Caco-2 (cell line): ENCODE measurements at regions not wholly inside any gene's neighbourhood (a gene's known extent, or its start where the extent isn't known, plus 50 kb on each side); places are given as distances from the start of the nearest gene placed in this dataset.
"Not testable (repeated sequence)": the region's sequence is repeated elsewhere in the genome, so short reads cannot be mapped to it uniquely, and the experiment has no call there.

Experiments
- BruUV-seq: library from RNA; stranded (reverse); fragments of 400-500 nt; replicated peaks from 2 replicates; lab custom pipeline; 2021; lab: Mats Ljungman, UMichigan
- CTCF ChIA-PET: fragments of 300-600 bp; sonication (Branson Sonifier 250); formaldehyde crosslinking; loops from one replicate; lab custom pipeline; 2022; ENCODE audit warnings: antibody characterized with exemption; lab: Charles Lee
- POLR2A ChIA-PET: fragments of 300-600 bp; sonication (Branson Sonifier 250); formaldehyde crosslinking; loops from one replicate; lab custom pipeline; 2022; ENCODE audit warnings: antibody characterized with exemption; lab: Charles Lee
- DNase-seq, 2 experiments: peaks; one replicate each; pipeline versions ENCODE4 v3.0.0 to v3.0.0-alpha.2; 2020 to 2022
- H3K27me3 ChIP-seq: replicated peaks from 2 replicates; pipeline ENCODE4 v1.6.0; 2011; ENCODE audit warnings: low read length; ENCODE audit not compliant: control insufficient read depth, insufficient read depth
- H3K36me3 ChIP-seq: 2 replicates; pipeline ENCODE4 v1.5.1; 2011; ENCODE audit warnings: low read length; ENCODE audit not compliant: control insufficient read depth, insufficient read depth
- H3K4me1 ChIP-seq: fragments of 250-450 bp; sonication (Bioruptor Pico); 2 replicates; pipeline ENCODE4 v1.5.1; 2020; ENCODE audit warnings: mild to moderate bottlenecking
- H3K4me3 ChIP-seq: 2 replicates; pipeline ENCODE4 v1.5.1; 2011; ENCODE audit warnings: low read depth, mild to moderate bottlenecking, control low read depth, low read length
- H3K9me3 ChIP-seq: fragments of 250-450 bp; sonication (Bioruptor Pico); 2 replicates; pipeline ENCODE4 v1.5.1; 2020; ENCODE audit warnings: mild to moderate bottlenecking, moderate library complexity
- H3K27ac Mint-ChIP-seq: one replicate; pipeline ENCODE4 v1.8.0; 2022; ENCODE audit warnings: mixed read lengths; ENCODE audit not compliant: unreplicated experiment
- H3K27me3 Mint-ChIP-seq: one replicate; pipeline ENCODE4 v1.8.0; 2022; ENCODE audit warnings: mixed read lengths; ENCODE audit not compliant: insufficient read depth, unreplicated experiment
- H3K36me3 Mint-ChIP-seq: one replicate; pipeline ENCODE4 v1.8.0; 2022; ENCODE audit warnings: mild to moderate bottlenecking, mixed read lengths; ENCODE audit not compliant: insufficient read depth, unreplicated experiment
- H3K4me1 Mint-ChIP-seq: one replicate; pipeline ENCODE4 v1.8.0; 2022; ENCODE audit warnings: low read depth, mixed read lengths; ENCODE audit not compliant: unreplicated experiment
- H3K4me3 Mint-ChIP-seq: one replicate; pipeline ENCODE4 v1.8.0; 2022; ENCODE audit warnings: mild to moderate bottlenecking, moderate library complexity, mixed read lengths; ENCODE audit not compliant: unreplicated experiment
- H3K9me3 Mint-ChIP-seq: one replicate; pipeline ENCODE4 v1.8.0; 2022; ENCODE audit warnings: mixed read lengths; ENCODE audit not compliant: unreplicated experiment
- CTCF ChIP-seq, 2 experiments: fragments of 200-600 bp in 1 of 2; IDR thresholded peaks; 1 replicate in 1 of 2; 2 replicates in 1 of 2; pipeline versions ENCODE4 v1.5.1 to v1.8.0; 2011 to 2022; ENCODE audit warnings: antibody characterized with exemption in 1 of 2, control low read depth in 1 of 2, inconsistent platforms in 1 of 2, low read depth in 1 of 2, low read length in 1 of 2, mild to moderate bottlenecking in 1 of 2, moderate library complexity in 1 of 2; ENCODE audit not compliant: insufficient read depth in 1 of 2, severe bottlenecking in 1 of 2, unreplicated experiment in 1 of 2
- intact Hi-C: fragments of 100-400 bp; cut with micrococcal nuclease; formaldehyde crosslinking; loops from one replicate; pipeline ENCODE4 v1.10.0; 2022; ENCODE audit not compliant: unreplicated experiment

GRCh38 chr4:135411251-135411650 lies 1209.7 kb upstream of the PABPC4L start:
- Mint-ChIP-seq H3K4me1 (no peaks in the 10 kb centered on the region), H3K9me3 (no peaks in the 10 kb centered on the region), H3K27ac (no peak overlapping the region), H3K4me3 (no peak overlapping the region), H3K36me3 (no peaks in the 10 kb centered on the region), H3K27me3 (no peaks in the 10 kb centered on the region)
- CTCF ChIA-PET = no interaction called here
- DNase-seq = no peak
- POLR2A ChIA-PET = no interaction called here
- intact Hi-C loops = no loop called here
- Histone ChIP-seq H3K27me3 (no peaks in the 10 kb centered on the region), H3K4me1 (no peaks in the 10 kb centered on the region), H3K36me3 (no peaks in the 10 kb centered on the region), H3K9me3 (no peaks in the 10 kb centered on the region), H3K4me3 (no peak overlapping the region)
- no peak for TF ChIP-seq CTCF (IDR thresholded peaks at IDR 0.05; ENCODE audit: insufficient read depth in 1 of 2, low read depth in 1 of 2, low read length in 1 of 2, severe bottlenecking in 1 of 2, unreplicated experiment in 1 of 2)
- no TSS peak for BruUV-seq

GRCh38 chr4:135409261-135409660 lies 1207.7 kb upstream of the PABPC4L start:
- H3K27ac Mint-ChIP-seq, H3K36me3 ChIP-seq, DNase-seq, BruUV-seq, H3K27me3 Mint-ChIP-seq, CTCF ChIA-PET, H3K4me3 Mint-ChIP-seq, H3K4me1 Mint-ChIP-seq, H3K36me3 Mint-ChIP-seq, intact Hi-C loops, H3K4me3 ChIP-seq, POLR2A ChIA-PET, H3K27me3 ChIP-seq, H3K9me3 ChIP-seq, H3K4me1 ChIP-seq: not testable (repeated sequence)
- H3K9me3 Mint-ChIP-seq = peaks cover 14% of the 10 kb centered on the region

- H3K4me3 ChIP-seq = no peak overlapping the region
- H3K4me1 Mint-ChIP-seq = no peaks in the 10 kb centered on the region
- no peaks in the 10 kb centered on the region for H3K36me3 ChIP-seq
- no peak overlapping the region for H3K27ac Mint-ChIP-seq
- no peak for TF ChIP-seq CTCF (IDR thresholded peaks at IDR 0.05; ENCODE audit: insufficient read depth in 1 of 2, low read depth in 1 of 2, low read length in 1 of 2, severe bottlenecking in 1 of 2, unreplicated experiment in 1 of 2)
- DNase-seq = no peak
- POLR2A ChIA-PET = no interaction called here
- H3K9me3 ChIP-seq = no peaks in the 10 kb centered on the region
- no peaks in the 10 kb centered on the region for H3K27me3 ChIP-seq
- no peak overlapping the region for H3K4me3 Mint-ChIP-seq
- no peaks in the 10 kb centered on the region for H3K4me1 ChIP-seq
- intact Hi-C loops = no loop called here
- CTCF ChIA-PET = no interaction called here
- no peaks in the 10 kb centered on the region for H3K36me3 Mint-ChIP-seq
- no peaks in the 10 kb centered on the region for H3K27me3 Mint-ChIP-seq
- H3K9me3 Mint-ChIP-seq = peaks cover 15% of the 10 kb centered on the region
- BruUV-seq = no TSS peak
Observed at GRCh38 chr4:135408109-135408508, 1206.5 kb upstream of the PABPC4L start.

GRCh38 chr4:135406597-135406996 lies 1205.0 kb upstream of the PABPC4L start:
- H3K36me3 ChIP-seq, intact Hi-C loops, H3K4me1 Mint-ChIP-seq, H3K4me1 ChIP-seq, H3K4me3 ChIP-seq, H3K4me3 Mint-ChIP-seq, H3K27me3 ChIP-seq, H3K27ac Mint-ChIP-seq, H3K27me3 Mint-ChIP-seq, DNase-seq, CTCF ChIA-PET, H3K9me3 ChIP-seq, H3K36me3 Mint-ChIP-seq, BruUV-seq, POLR2A ChIA-PET: not testable (repeated sequence)
- peaks cover 15% of the 10 kb centered on the region for H3K9me3 Mint-ChIP-seq
